Esophagus squamous epithelium (tissue), 4 donors: ENCODE measurements at regions not wholly inside any gene's neighbourhood (a gene's known extent, or its start where the extent isn't known, plus 50 kb on each side); places are given as distances from the start of the nearest gene placed in this dataset.

Experiments
- POLR2A ChIP-seq, 4 donors: fragments of 450-650 bp; IDR thresholded peaks; one replicate each; pipeline ENCODE4 v1.6.1; 2017; ENCODE audit warnings: antibody characterized with exemption in 4 of 4, mild to moderate bottlenecking in 4 of 4, moderate library complexity in 3 of 4
- TF ChIP-seq, protein P1 (sequence below), 6 experiments: fragments of 450-650 bp in 4 of 6; fragments of 200-600 bp in 2 of 6; sonication (generic) in 2 of 6; IDR thresholded peaks; one replicate each; pipeline ENCODE4 v1.5.1; 2016 to 2019; ENCODE audit warnings: antibody characterized with exemption in 6 of 6, mild to moderate bottlenecking in 4 of 6, moderate library complexity in 4 of 6

DNA sequence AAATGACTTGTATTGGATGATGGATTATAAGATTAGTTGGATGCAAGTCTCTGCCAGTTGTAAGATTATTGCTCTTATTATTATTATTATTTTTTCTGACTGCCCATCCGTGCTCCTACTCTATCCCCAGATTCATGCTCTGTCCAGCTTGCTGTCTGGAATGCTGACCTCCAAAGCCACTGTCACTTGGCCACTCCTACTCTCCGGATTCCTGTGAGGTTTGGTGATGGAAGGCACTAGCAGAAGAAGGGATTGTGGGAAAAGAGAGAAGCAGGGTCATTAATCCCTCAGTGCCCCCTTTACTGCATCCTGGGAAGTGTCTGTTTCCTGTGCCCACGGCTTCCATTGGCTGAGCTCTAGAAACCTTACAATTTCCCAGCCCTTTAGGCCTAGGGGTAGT lies 76.3 kb upstream of the IL12B start:
- TF ChIP-seq POLR2A (IDR thresholded peaks at IDR 0.05), result no peak
- TF ChIP-seq, protein P1, sequence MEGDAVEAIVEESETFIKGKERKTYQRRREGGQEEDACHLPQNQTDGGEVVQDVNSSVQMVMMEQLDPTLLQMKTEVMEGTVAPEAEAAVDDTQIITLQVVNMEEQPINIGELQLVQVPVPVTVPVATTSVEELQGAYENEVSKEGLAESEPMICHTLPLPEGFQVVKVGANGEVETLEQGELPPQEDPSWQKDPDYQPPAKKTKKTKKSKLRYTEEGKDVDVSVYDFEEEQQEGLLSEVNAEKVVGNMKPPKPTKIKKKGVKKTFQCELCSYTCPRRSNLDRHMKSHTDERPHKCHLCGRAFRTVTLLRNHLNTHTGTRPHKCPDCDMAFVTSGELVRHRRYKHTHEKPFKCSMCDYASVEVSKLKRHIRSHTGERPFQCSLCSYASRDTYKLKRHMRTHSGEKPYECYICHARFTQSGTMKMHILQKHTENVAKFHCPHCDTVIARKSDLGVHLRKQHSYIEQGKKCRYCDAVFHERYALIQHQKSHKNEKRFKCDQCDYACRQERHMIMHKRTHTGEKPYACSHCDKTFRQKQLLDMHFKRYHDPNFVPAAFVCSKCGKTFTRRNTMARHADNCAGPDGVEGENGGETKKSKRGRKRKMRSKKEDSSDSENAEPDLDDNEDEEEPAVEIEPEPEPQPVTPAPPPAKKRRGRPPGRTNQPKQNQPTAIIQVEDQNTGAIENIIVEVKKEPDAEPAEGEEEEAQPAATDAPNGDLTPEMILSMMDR (IDR thresholded peaks at IDR 0.05), result no peak
